GM21619 (cell line): ENCODE measurements at regions not wholly inside any gene's neighbourhood (a gene's known extent, or its start where the extent isn't known, plus 50 kb on each side); places are given as distances from the start of the nearest gene placed in this dataset.
"Not testable (repeated sequence)": the region's sequence is repeated elsewhere in the genome, so short reads cannot be mapped to it uniquely, and the experiment has no call there.

ENCODE experiments used
- ATAC-seq: cut with Tn5 transposase; IDR thresholded peaks from one replicate; pipeline ENCODE4 v1.9.1; 2021; ENCODE audit not compliant: unreplicated experiment

DNA sequence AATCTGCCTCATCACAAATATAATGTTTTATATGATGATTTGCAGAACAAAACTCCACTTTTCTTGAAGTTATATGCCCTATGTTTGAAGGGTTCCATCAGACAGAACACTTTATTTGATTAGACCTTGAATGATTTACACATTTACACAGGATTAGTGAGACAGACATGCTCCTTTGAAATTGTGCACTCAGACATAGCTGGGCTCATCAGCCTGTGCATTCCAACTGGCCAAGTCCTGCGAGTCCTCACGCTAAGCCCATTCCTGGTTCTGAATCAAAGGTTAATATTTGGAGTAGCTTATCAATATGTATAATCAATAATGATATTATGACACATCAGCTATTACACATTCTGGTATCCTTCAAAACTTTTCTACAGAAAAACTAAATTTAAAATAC, 173.6 kb downstream of the MBL2 start:
- ATAC-seq = no peak

DNA sequence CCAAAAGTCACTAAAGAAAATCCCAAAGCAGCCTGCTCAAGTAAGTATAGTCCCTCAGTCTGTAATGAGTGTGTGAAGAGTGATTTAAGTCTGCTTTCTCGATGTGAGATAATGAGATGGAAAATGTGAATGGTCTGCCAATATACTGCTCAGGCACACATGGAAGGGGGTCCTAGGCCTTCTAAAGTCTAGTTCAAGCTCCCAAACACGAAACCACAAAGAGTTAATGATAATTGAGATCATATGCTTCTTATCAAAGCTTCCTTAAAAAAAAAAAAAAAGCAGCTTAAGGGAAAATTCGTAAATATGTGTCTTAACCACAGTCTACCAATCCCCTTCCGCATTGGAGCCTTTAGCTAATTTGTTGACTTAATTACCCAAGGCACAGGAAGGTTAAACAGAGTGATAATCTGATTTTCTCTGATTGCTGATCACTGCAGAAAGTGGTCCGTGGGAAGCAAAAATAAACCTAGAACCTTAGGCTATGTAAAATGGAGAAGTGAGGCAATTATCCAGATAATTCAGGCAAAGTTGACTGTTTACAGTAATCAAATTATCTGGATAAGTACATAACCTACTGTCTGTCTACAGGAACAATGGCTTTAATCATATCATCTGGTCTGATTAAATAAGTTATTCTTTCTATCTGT, 172.9 kb downstream of the MBL2 start:
- ATAC-seq = no peak

DNA sequence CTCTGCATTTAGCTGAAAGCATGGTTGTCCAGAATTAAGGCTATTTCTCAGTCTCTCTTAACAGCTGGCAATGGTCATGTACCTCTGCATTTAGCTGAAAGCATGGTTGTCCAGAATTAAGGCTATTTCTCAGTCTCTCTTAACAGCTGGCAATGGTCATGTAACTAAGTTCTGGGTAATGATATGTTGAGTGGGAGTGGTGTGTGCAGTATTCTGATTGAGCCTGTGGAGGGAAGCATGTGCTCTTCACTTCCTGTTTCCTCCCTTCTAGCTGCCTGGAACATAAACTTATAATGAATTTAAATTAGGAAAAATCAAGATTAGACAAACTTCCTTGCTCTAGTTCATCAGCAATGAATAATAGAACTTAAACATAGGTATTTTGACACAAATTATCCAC, 168.5 kb downstream of the MBL2 start:
- ATAC-seq = not testable (repeated sequence)

DNA sequence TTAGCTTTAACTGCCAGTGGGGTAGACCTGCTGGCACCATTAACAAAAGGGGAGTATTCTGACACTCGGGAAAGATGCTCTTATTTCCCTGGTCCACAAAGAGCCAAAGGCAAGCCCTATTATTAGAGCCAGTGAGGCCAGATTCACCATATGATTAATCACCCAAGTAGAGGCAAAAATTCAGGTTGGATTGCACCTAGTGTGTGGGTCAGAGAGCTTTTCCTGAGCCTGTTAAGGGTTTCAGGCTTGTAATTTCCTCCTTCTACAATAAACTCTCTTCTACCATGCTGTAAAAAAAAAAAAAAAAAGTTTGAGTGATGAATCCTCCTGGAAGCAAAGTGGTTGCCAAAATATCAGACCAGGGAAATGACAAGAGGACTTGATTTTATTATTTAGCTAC, 163.5 kb downstream of the MBL2 start:
- no peak for ATAC-seq

DNA sequence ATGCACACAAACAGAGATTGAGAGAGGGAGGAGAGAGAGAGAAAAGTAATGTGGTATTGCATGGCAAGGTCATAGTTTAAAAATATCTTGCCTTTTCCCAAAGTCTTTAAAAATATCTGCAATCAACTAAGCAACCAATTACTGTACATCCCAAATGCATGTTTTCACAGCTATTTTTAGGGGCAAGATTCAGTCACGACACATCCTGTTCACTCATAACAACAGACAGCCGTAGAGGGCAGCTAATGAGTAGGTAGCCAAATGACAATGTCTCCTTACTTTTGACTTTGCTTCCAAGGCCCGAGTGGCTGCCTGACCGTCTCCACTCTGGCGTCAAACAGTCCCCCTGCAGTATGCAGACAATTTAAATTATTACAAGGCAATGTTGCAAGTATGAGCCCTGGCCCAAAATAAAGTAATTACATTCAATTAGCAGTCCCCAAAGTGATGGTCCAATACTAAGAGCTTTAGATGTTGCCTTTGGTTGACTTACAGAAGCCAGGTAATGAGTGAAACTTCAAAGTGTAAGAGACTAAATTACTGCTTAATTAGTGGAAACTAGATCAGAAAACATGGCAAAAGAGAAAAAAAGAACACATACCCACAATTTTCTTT, 162.9 kb downstream of the MBL2 start:
- no peak for ATAC-seq

DNA sequence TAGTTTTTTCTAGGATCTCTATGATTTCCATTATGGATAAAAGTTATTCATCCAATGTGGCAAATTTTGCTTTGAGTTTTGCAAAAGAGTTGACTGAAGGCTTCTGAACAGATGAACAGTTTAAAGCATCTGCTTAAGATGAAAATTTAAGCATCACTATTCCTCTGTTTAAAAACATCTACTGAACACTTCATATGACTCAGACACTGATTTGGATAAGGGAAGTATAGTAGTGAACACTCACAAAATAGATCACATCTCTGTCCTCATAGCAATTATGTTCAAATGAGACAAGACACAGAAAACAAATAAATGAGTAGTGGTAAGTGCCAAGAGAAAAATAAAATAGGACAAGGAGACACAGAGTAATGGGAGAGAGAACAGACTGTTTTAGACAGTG, 157.3 kb downstream of the MBL2 start:
- ATAC-seq = no peak

DNA sequence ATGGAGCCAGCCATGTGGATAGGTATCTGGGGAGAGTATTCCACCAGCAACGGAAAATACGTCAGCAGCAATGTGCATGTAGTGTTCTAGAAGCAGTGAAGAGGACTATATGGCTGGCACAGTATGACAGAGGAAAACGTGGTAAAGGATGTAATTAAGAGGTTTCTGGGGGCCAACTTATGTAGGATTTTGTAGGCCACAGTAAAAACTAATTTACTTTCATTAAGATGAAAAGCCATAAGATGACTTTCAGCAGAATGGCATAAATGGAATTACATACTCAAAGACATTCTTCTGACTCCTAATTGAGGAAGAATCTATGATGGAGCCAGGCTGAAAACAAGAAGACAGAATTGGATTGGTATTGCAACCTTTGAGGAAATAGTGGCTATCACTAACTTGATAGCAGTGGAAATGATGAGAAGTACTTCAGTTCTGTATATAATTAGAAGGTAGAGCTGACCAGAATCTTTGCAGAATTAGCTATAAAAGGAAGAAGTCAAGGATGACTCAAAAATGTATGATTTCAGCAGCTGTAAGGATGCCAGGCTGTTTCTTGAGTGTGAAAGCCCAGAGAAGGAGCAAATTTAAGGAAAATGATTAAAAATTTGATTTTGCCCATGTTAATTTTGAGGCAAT, 156.7 kb downstream of the MBL2 start:
- no peak for ATAC-seq

DNA sequence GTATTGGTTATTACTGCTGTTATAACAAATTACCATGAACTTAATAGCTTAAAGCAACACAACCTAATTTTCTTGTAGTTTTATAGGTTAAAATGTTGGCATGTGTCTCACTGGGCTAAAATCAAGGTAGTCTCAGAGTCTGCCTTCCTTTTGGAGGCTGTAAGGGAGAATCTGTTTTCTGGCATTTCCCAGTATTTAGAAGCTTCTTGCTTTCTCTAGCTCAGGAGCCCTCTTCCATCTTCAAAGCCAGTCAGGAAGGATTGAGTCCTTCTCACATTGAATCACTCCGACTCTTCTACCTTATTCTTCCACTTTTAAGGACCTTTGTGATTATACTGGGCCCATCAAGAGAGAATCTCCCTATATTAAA, 156.2 kb downstream of the MBL2 start:
- ATAC-seq = no peak

DNA sequence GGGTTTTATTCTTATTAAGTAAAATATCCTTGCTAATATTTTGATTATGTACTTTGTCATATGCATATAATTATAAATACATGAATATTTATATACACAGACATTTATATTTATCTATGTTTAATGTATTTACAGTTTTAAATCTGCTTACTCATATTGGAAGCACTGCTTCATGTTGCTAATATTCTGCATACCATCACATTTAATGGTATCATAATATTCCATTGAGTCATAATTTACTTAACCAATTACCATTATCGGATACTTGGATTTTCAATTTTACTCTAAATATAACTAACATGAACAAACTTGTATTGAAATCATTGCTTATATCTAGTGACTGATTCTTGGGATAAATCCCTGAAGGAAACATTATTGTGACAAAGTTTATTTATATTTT, 155.2 kb downstream of the MBL2 start:
- ATAC-seq = no peak

DNA sequence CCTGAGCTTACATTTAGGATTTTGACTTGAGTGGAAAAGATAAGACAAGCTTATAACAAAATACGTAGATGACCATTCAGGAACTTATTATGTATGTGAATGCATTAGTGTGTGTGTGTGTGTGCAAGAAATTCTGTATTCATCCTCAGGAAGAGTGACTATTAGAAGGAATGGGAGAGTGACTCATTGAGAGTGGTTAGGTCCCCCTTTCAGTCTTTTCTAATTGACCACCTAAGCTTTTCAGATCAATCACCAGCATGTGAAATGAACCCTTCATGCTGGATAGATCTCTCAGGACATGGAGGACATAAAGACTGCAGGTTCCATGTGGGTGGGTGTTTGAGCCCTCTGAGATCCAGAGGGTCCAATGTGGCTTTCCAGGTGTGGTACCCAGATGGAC, 153.5 kb downstream of the MBL2 start:
- no peak for ATAC-seq

DNA sequence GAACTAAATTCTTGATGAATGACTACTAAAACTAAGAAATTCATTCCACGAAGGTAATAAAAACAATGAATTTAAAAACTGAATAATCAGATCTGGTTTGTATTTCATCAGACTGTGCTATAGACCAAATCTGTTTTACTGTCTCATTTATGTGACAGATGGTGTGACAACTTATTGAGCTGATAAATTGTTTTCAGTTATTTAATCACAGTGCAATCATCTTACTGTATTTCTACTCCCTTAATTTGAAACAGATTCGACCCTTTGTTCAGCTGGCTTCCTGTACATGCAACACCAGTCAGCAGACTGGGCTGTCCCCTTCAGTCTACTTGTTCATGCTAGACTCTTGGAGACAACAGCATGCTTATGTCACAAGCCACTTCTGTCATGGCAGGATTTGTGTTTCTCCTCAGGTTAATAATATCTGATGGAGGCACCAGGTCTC, 150.9 kb downstream of the MBL2 start:
- ATAC-seq = no peak

DNA sequence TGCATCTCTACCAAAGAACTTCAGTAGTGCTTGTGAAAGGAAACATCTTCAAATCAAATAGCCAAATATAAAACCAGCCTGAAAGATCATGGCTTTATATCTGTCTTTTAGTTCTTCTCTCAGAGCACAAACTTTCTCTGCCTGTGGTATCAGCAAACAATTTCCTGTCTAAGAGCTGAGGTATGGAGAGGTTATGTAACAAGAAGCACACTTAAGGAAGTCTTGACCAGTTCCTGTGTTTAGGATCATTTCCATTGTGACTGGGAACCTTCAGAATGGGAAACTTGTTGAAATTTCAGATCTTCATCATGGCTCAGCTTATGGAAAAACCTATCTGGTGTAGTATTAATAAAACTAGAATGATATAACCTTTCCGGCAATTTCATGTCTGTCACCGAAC, 148.8 kb downstream of the MBL2 start:
- no peak for ATAC-seq

DNA sequence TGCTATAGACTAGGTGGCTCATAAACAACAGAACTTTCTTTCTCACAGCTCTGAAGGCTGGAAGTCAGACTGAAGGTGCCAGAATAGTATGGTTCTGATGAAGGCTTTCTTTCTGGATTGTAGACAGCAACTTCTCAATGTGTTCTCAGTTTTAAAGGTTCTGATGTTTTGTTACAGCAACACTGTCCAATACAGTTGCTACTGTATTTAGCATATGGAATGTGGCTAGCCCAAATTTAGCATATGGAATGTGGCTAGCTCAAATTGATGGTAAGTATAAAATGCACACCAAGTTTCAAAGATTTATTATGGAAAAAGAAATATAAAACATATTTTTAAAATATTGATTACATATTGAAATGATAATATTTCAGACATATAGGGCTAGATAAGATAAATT, 145.3 kb downstream of the MBL2 start:
- ATAC-seq = no peak

DNA sequence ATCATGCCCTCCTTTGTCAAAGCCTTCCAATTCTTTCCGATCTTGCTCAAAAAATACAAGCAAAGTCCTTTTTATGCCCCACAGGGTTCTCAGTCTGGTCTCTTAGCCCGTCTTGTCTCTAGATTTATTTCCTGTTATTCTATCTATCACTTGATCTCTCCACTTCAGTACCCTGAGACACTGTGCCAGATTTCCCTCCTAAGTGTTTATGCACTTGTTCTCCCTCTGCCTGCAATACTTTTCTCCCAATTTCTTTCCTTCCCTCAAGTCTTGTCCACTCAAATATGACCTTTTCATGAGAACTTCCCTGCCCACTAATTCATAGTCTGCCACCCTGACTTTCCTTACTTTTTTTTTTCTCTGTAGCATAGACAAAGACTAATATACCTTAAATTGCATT, 141.4 kb downstream of the MBL2 start:
- ATAC-seq = no peak

DNA sequence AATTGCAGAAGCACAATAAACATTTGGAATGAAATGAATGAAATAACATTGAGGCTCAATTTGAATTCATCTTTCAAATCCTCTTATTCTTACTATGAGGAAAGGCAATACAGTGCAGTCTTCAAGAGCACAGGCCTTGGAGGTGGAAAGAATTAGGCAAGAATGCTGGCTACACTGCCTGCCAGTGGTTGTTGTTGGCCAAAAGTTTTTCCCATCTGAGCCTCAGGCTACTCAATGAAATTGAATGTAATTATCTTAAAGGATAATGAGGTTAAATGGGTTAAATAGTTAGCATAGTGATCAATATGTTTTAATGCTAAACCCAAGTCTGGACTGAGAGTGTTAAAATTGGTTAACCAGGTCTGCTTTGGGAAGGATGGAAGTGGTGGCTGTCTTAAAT, 140.9 kb downstream of the MBL2 start:
- no peak for ATAC-seq

DNA sequence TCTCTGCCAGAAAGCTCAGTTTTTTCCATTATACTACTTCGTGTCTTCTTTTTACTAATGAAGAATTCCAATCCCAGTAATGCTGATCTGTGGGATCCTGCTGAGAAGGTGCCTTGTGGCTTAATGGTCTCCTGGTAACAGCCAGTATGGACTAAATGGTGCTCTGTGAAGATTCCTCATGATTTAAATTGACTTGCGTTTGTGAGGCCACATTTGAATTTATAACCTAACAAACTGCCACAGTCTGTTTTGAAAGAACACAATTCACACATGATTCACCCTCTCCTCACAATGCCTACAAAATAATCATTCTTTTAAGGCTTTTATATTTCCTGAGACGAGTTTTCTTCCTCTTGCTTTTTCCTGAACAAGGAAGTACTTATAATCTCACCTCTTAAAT, 140.0 kb downstream of the MBL2 start:
- no peak for ATAC-seq

DNA sequence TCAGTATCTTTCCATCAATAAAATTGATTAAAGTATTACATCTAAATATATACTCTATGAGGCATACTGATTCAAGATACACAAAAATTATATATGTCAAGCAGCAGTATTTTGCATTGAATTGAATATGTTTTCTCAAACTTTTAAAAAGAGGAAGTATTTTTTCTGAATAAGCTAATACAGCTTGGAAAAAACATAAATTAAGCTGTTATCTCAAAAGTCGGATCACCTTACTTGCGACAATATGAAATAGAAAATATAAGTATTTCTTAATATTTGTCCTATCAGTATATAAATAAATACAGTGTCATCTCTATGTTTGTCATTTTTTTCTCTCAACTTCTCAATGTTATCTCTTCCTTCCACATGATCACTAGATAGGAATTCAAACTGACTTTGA, 139.3 kb downstream of the MBL2 start:
- no peak for ATAC-seq

DNA sequence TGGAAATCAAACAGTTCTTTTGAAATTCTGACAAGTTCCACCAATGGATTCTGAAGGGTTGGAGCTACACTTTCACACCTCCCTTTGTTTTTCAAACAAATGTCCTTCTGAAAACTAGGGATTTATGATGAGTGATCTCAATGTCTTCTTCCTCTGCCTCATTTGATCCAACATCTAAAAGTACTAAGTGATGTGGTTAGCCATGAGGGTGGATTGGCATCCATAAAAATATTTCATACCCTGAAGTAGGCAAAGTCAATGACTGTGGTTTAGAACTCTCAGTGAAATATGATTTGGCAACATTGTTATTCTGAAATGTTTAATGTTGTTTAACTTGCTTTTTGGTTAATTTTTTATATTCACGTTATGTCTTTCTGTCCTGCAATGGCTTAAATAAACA, 136.9 kb downstream of the MBL2 start:
- ATAC-seq = no peak

DNA sequence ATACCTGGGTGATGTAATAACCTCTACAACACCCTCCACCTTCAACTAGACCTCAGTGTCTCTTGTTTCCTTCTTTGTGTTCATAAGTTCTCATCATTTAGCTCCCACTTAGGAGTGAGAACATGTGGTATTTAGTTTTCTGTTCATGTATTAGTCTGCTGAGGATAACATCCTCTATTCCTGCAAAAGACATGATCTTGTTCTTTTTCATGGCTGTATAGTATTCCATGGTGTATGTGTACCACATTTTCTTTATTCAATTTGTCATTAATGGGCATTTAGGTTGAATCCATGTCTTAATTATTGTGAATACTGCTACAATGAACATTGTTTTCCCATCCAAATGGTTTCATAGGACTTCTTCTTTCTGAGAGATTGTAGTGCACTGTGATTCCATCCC, 135.7 kb downstream of the MBL2 start:
- no peak for ATAC-seq

DNA sequence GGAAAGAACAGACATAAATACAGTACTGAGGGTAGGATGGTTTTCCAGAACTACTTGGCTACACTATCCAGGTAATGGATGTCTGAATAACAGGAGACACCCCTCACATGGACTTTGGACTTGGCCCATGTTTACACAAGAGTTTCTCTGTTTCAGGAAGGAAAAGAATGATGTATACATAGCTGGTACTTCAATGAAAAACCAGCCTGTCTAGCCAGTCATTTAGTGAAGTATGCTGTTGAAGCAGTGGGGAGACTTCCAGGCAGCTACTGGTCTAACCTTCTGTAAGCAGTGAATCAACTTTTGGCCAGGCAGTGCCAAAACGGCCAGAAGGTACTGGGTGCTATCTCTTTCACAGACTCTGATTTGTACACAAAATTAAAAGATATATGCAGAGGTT, 135.0 kb downstream of the MBL2 start:
- no peak for ATAC-seq

DNA sequence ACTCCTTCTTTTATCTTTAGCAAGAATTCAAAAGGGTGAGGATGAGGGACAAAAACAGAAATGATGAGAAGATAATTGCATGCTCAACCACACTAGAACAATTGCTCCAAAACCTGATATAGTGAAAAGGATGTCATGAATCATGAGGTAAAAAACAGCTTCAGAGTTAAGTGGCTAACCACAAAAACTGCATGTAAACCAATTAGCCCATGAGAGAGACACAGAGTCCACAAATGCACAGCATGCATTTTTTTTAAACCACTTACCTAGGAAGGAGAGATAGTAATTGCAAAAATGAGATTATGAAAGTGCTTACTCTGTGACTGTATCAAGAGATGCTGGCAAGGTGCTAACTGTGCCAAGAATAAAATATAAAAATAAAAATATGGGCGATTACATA, 132.9 kb downstream of the MBL2 start:
- no peak for ATAC-seq

DNA sequence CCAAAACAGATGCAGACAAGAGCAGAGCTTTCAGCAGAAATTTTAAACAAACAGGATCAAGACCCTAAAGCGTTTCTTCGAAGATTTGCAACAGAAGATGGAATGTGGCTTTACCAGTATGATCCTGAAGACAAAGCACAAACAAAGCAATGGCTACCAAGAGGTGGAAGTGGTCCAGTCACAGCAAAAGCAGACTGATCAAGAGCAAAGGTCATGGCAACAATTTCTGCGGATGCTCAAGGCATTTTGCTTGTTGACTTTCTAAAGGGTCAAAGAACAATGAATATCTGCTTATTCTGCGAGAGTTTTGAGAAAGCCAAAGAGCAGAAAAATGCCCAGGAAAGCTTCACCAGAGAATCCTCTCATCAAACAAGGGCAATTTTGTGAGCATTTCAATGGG, 130.4 kb downstream of the MBL2 start:
- no peak for ATAC-seq
